Tibial artery (tissue), 4 donors: ENCODE measurements at regions not wholly inside any gene's neighbourhood (a gene's known extent, or its start where the extent isn't known, plus 50 kb on each side); places are given as distances from the start of the nearest gene placed in this dataset.

Experiments used
- DNase-seq, 2 donors: peaks; one replicate each; pipeline ENCODE4 v3.0.0-alpha.2; 2019
- H3K27ac ChIP-seq, 2 donors: fragments of 200-600 bp; sonication (generic) in 1 of 2; 1 replicate in 1 of 2; 2 replicates in 1 of 2; pipeline ENCODE4 v1.5.1; 2018 to 2019; ENCODE audit warnings: mild to moderate bottlenecking in 1 of 2
- H3K27me3 ChIP-seq, 2 donors: fragments of 200-600 bp; sonication (generic) in 1 of 2; one replicate each; pipeline versions ENCODE4 v1.5.1 to v1.6.0; 2016 to 2019
- H3K36me3 ChIP-seq, 3 donors: fragments of 200-600 bp; sonication (generic) in 2 of 3; one replicate each; pipeline ENCODE4 v1.5.1; 2016 to 2019; ENCODE audit warnings: mild to moderate bottlenecking in 2 of 3
- H3K4me1 ChIP-seq, 4 donors: fragments of 200-600 bp; sonication (generic) in 2 of 4; 1 replicate in 3 of 4; 2 replicates in 1 of 4; pipeline ENCODE4 v1.5.1; 2016 to 2019
- H3K4me3 ChIP-seq, 2 donors: fragments of 200-600 bp; sonication (generic) in 1 of 2; 1 replicate in 1 of 2; 2 replicates in 1 of 2; pipeline ENCODE4 v1.5.1; 2018 to 2019; ENCODE audit warnings: mild to moderate bottlenecking in 2 of 2
- H3K9me3 ChIP-seq, 3 donors: fragments of 200-600 bp; sonication (generic) in 1 of 3; one replicate each; pipeline ENCODE4 v1.5.1; 2016 to 2019
- intact Hi-C: fragments of 100-400 bp; cut with DNase I; formaldehyde crosslinking; loops from one replicate; pipeline ENCODE4 v1.15.0; 2023; ENCODE audit warnings: low total_unique reads
- TF ChIP-seq, protein P1 (sequence below), 2 experiments: fragments of 200-600 bp in 1 of 2; fragments of 450-650 bp in 1 of 2; IDR thresholded peaks; one replicate each; pipeline ENCODE4 v1.5.1; 2017 to 2019; ENCODE audit warnings: antibody characterized with exemption in 2 of 2, mild to moderate bottlenecking in 1 of 2, moderate library complexity in 1 of 2

DNA sequence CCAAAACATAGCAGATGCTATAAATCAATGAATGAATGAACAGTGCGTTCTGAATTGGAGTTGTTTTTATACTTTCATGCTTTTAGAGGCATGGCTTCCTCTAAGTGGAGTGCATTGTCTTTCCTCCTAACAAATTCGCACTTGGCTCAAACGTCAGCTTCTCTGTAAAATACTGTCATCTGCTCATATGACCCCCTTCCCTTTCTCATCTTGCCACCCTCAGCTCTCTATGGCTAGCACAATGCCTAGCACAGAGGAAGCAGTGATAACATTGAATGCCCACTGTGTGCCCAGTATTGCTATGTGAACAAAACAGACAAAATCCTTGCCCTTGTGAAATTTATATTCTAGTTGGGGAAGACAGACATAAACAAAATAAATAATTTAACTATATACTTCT lies 258.8 kb downstream of the MREG start:
- Histone ChIP-seq H3K27ac (peak overlapping the region in 1 of 2 donors; percentile 31), H3K4me1 (peaks cover 0 to 57% (median 18%) of the 10 kb centered on the region in 4 donors), H3K27me3 (no peaks in the 10 kb centered on the region), H3K36me3 (no peaks in the 10 kb centered on the region), H3K9me3 (no peaks in the 10 kb centered on the region), H3K4me3 (no peak overlapping the region)
- DNase-seq, result no peak
- intact Hi-C loops, result no loop called here
- TF ChIP-seq, protein P1, sequence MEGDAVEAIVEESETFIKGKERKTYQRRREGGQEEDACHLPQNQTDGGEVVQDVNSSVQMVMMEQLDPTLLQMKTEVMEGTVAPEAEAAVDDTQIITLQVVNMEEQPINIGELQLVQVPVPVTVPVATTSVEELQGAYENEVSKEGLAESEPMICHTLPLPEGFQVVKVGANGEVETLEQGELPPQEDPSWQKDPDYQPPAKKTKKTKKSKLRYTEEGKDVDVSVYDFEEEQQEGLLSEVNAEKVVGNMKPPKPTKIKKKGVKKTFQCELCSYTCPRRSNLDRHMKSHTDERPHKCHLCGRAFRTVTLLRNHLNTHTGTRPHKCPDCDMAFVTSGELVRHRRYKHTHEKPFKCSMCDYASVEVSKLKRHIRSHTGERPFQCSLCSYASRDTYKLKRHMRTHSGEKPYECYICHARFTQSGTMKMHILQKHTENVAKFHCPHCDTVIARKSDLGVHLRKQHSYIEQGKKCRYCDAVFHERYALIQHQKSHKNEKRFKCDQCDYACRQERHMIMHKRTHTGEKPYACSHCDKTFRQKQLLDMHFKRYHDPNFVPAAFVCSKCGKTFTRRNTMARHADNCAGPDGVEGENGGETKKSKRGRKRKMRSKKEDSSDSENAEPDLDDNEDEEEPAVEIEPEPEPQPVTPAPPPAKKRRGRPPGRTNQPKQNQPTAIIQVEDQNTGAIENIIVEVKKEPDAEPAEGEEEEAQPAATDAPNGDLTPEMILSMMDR (IDR thresholded peaks at IDR 0.05), result no peak

DNA sequence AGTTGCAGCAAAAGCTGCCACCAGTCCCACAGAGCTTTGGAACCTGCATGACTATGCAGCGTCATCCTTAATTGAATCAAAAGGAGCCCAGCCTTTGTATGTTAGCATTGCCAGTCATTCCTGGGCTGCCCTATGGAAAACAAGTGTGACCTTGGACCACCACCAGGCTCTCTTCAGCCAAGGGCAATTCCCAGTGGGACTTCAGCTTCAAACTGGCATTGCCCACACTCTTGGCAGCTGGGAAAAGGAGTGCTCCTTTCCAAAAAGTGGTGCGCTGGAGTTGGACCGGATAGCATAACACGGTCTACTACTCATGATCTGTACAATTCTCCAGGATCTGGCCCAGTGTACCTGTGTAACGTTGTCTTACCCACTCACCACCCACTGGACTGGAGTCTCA lies 259.5 kb downstream of the MREG start:
- intact Hi-C loops, result no loop called here
- Histone ChIP-seq H3K27me3 (no peaks in the 10 kb centered on the region), H3K4me1 (peaks cover 0 to 64% (median 23%) of the 10 kb centered on the region in 4 donors), H3K36me3 (no peaks in the 10 kb centered on the region), H3K27ac (peak overlapping the region; percentile 31 to 46), H3K4me3 (no peak overlapping the region), H3K9me3 (no peaks in the 10 kb centered on the region)
- peak; percentile 32 to 90 for DNase-seq
- TF ChIP-seq, protein P1 (IDR thresholded peaks at IDR 0.05), result no peak

DNA sequence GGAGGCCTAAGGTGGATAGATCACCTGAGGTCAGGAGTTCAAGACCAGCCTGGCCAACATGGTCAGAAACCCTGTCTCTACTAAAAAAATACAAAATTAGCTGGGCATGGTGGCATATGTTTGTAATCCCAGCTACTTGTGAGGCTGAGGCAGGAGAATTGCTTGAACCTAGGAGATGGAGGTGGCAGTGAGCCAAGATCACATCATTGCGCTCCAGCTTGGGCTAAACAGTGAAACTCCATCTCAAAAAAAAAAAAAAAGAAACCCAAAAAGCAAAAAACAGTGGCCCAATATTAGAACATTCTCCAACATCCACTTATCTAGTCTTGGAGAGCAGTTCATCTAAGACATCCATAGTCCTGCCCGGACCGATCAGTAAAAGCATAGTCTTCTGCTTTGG lies 260.4 kb downstream of the MREG start:
- Histone ChIP-seq H3K27ac (peak overlapping the region; percentile 31 to 46), H3K27me3 (no peaks in the 10 kb centered on the region), H3K9me3 (no peaks in the 10 kb centered on the region), H3K4me1 (peaks cover 0 to 73% (median 22%) of the 10 kb centered on the region in 4 donors), H3K4me3 (no peak overlapping the region), H3K36me3 (no peaks in the 10 kb centered on the region)
- TF ChIP-seq, protein P1 (IDR thresholded peaks at IDR 0.05), result no peak
- no peak for DNase-seq
- intact Hi-C loops, result no loop called here

DNA sequence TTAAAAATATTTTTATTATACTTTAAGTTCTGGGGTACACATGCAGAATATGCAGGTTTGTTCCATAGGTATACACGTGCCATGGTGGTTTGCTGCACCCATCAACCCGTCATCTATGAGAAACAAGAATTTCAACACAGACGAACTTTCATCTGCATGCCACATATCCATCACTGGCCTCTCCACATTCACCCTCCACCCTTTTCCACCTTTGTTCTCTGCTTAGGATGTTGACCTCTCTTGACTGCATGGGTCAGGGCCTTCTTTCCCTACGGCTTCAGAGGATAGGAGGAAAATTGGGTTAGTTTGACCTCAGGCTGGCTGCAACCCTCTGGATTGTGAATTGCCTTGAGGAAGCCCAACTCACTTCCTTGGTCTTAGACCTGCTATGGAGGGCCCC lies 260.9 kb downstream of the MREG start:
- Histone ChIP-seq H3K9me3 (no peaks in the 10 kb centered on the region), H3K27me3 (no peaks in the 10 kb centered on the region), H3K36me3 (no peaks in the 10 kb centered on the region), H3K27ac (no peak overlapping the region), H3K4me1 (peaks cover 0 to 76% (median 22%) of the 10 kb centered on the region in 4 donors), H3K4me3 (no peak overlapping the region)
- intact Hi-C loops, result no loop called here
- TF ChIP-seq, protein P1 (IDR thresholded peaks at IDR 0.05), result no peak
- no peak for DNase-seq

DNA sequence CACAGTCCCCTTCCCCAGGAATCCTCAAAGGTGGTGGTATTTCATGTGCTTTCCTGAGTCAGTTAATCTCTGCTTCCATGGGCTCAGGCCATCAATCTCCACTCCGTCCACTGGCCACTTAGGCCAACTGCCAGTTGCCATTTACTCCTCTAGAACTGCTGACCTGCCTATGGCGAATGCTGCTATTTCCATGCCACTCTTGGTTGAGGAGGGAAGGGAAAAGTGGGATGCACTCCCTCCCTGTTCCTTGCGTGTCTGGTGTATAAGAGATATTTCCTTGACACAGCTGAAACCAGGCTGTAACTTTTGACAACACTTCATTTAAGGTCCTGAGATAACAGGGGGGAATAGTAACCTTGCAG lies 261.5 kb downstream of the MREG start:
- intact Hi-C loops, result no loop called here
- H3K27me3 ChIP-seq, result no peaks in the 10 kb centered on the region
- TF ChIP-seq, protein P1 (IDR thresholded peaks at IDR 0.05), result no peak
- H3K9me3 ChIP-seq, result no peaks in the 10 kb centered on the region
- H3K36me3 ChIP-seq, result no peaks in the 10 kb centered on the region
- H3K4me1 ChIP-seq, result peaks cover 0 to 80% (median 22%) of the 10 kb centered on the region in 4 donors
- H3K4me3 ChIP-seq, result no peak overlapping the region
- no peak overlapping the region for H3K27ac ChIP-seq
- DNase-seq, result no peak
